Head of caudate nucleus (tissue), 42 donors: ENCODE measurements at regions not wholly inside any gene's neighbourhood (a gene's known extent, or its start where the extent isn't known, plus 50 kb on each side); places are given as distances from the start of the nearest gene placed in this dataset.
"Not testable (repeated sequence)": the region's sequence is repeated elsewhere in the genome, so short reads cannot be mapped to it uniquely, and the experiment has no call there.

ENCODE experiments used
- DNase-seq, 42 donors: peaks; one replicate each; pipeline versions ENCODE4 v3.0.0 to v3.0.0-alpha.2; 2020 to 2021; ENCODE audit warnings: mixed read lengths in 7 of 42
- intact Hi-C: fragments of 100-400 bp; cut with DNase I; formaldehyde crosslinking; loops from one replicate; pipeline ENCODE4 v1.15.0; 2022

- intact Hi-C loops: no loop called here
Measured at GRCh38 chr5:117405197-117405596, 830.6 kb upstream of the SEMA6A start.

GRCh38 chr5:117394506-117395157 is 820.0 kb upstream of the SEMA6A start:
- DNase-seq: no peak
- intact Hi-C loops: no loop called here

More at GRCh38 chr5:117405197-117405596, 830.6 kb upstream of the SEMA6A start:
- DNase-seq: no peak

- DNase-seq: no peak
- intact Hi-C loops: no loop called here
Measured at GRCh38 chr5:117393125-117393524, 818.5 kb upstream of the SEMA6A start.

- no peak for DNase-seq
Measured at GRCh38 chr5:117380316-117380715, 805.7 kb upstream of the SEMA6A start.

GRCh38 chr5:117379521-117379920 is 804.9 kb upstream of the SEMA6A start:
- no peak for DNase-seq
- intact Hi-C loops: no loop called here

More at GRCh38 chr5:117380316-117380715, 805.7 kb upstream of the SEMA6A start:
- intact Hi-C loops: no loop called here

- DNase-seq: peak in 1 of 42 donors; percentile 26
- intact Hi-C loops: no loop called here
Measured at GRCh38 chr5:117376748-117377147, 802.1 kb upstream of the SEMA6A start.

- intact Hi-C loops: no loop called here
Measured at GRCh38 chr5:117359895-117360294, 785.3 kb upstream of the SEMA6A start.

GRCh38 chr5:117357886-117358285 is 783.3 kb upstream of the SEMA6A start:
- intact Hi-C loops: no loop called here
- peak in 5 of 42 donors; percentile 1 to 38 (median 6) for DNase-seq

More at GRCh38 chr5:117359895-117360294, 785.3 kb upstream of the SEMA6A start:
- no peak for DNase-seq

GRCh38 chr5:117347280-117347679 is 772.7 kb upstream of the SEMA6A start:
- DNase-seq: no peak
- intact Hi-C loops: no loop called here

- DNase-seq, intact Hi-C loops: not testable (repeated sequence)
Measured at GRCh38 chr5:117343726-117344125, 769.1 kb upstream of the SEMA6A start.

- no peak for DNase-seq
- intact Hi-C loops: no loop called here
Measured at GRCh38 chr5:117337064-117337749, 762.6 kb upstream of the SEMA6A start.

GRCh38 chr5:117336208-117336607 is 761.6 kb upstream of the SEMA6A start:
- intact Hi-C loops: no loop called here
- no peak for DNase-seq

- no peak for DNase-seq
- intact Hi-C loops: no loop called here
Measured at GRCh38 chr5:117333011-117333410, 758.4 kb upstream of the SEMA6A start.

- DNase-seq: no peak
- intact Hi-C loops: no loop called here
Measured at GRCh38 chr5:117332341-117332740, 757.7 kb upstream of the SEMA6A start.

GRCh38 chr5:117327511-117327910 is 752.9 kb upstream of the SEMA6A start:
- intact Hi-C loops: no loop called here

GRCh38 chr5:117326997-117327396 is 752.4 kb upstream of the SEMA6A start:
- no peak for DNase-seq
- intact Hi-C loops: no loop called here

More at GRCh38 chr5:117327511-117327910, 752.9 kb upstream of the SEMA6A start:
- no peak for DNase-seq

- intact Hi-C loops: no loop called here
Measured at GRCh38 chr5:117318528-117318927, 743.9 kb upstream of the SEMA6A start.

GRCh38 chr5:117315170-117315569 is 740.5 kb upstream of the SEMA6A start:
- intact Hi-C loops: no loop called here
- no peak for DNase-seq

More at GRCh38 chr5:117318528-117318927, 743.9 kb upstream of the SEMA6A start:
- no peak for DNase-seq

- DNase-seq, intact Hi-C loops: not testable (repeated sequence)
Measured at GRCh38 chr5:117304512-117305107, 730.0 kb upstream of the SEMA6A start.

GRCh38 chr5:117302949-117303348 is 728.3 kb upstream of the SEMA6A start:
- intact Hi-C loops: no loop called here
- DNase-seq: no peak
